Peyer's patch (tissue), 4 donors: ENCODE measurements at regions not wholly inside any gene's neighbourhood (a gene's known extent, or its start where the extent isn't known, plus 50 kb on each side); places are given as distances from the start of the nearest gene placed in this dataset.

ENCODE experiments used
- CTCF ChIP-seq, 6 experiments: fragments of 450-650 bp in 4 of 6; fragments of 200-600 bp in 2 of 6; sonication (generic) in 1 of 6; IDR thresholded peaks; one replicate each; pipeline ENCODE4 v1.5.1; 2017 to 2019; ENCODE audit warnings: antibody characterized with exemption in 6 of 6, mild to moderate bottlenecking in 3 of 6, moderate library complexity in 1 of 6
- POLR2A ChIP-seq, 2 donors: fragments of 450-650 bp; IDR thresholded peaks; one replicate each; pipeline ENCODE4 v1.5.1; 2017; ENCODE audit warnings: antibody characterized with exemption in 2 of 2, mild to moderate bottlenecking in 2 of 2, moderate library complexity in 2 of 2

GRCh38 chr16:54564841-54565240 lies 278.3 kb upstream of the IRX3 start:
- TF ChIP-seq CTCF (IDR thresholded peaks at IDR 0.05), result no peak
- no peak for TF ChIP-seq POLR2A (IDR thresholded peaks at IDR 0.05)
